HG02938 (cell line): ENCODE measurements at regions not wholly inside any gene's neighbourhood (a gene's known extent, or its start where the extent isn't known, plus 50 kb on each side); places are given as distances from the start of the nearest gene placed in this dataset.

ENCODE experiments used
- ATAC-seq: cut with Tn5 transposase; IDR thresholded peaks from one replicate; pipeline ENCODE4 v1.9.1; 2021; ENCODE audit warnings: mild to moderate bottlenecking, moderate library complexity; ENCODE audit not compliant: unreplicated experiment

GRCh38 chr6:163663575-163663974 lies 249.1 kb downstream of the QKI start:
- ATAC-seq, result no peak

- ATAC-seq, result no peak
Observed at GRCh38 chr6:163662604-163663225, 248.2 kb downstream of the QKI start.

- peak; percentile 95 for ATAC-seq
Observed at GRCh38 chr6:163661272-163661671, 246.8 kb downstream of the QKI start.

GRCh38 chr6:163659803-163660202 lies 245.3 kb downstream of the QKI start:
- no peak for ATAC-seq

- peak; percentile 56 for ATAC-seq
Observed at GRCh38 chr6:163655217-163656121, 241.0 kb downstream of the QKI start.

- ATAC-seq, result no peak
Observed at GRCh38 chr6:163651915-163652668, 237.6 kb downstream of the QKI start.

GRCh38 chr6:163651426-163651825 lies 236.9 kb downstream of the QKI start:
- no peak for ATAC-seq

- ATAC-seq, result no peak
Observed at GRCh38 chr6:163648868-163649267, 234.3 kb downstream of the QKI start.

- ATAC-seq, result no peak
Observed at GRCh38 chr6:163647624-163648023, 233.1 kb downstream of the QKI start.

- ATAC-seq, result no peak
Observed at GRCh38 chr6:163646866-163647265, 232.3 kb downstream of the QKI start.

GRCh38 chr6:163646133-163646532 lies 231.6 kb downstream of the QKI start:
- ATAC-seq, result no peak

GRCh38 chr6:163645560-163645959 lies 231.0 kb downstream of the QKI start:
- ATAC-seq, result no peak

GRCh38 chr6:163643866-163644265 lies 229.3 kb downstream of the QKI start:
- no peak for ATAC-seq

GRCh38 chr6:163641706-163642105 lies 227.2 kb downstream of the QKI start:
- ATAC-seq, result no peak

- ATAC-seq, result no peak
Observed at GRCh38 chr6:163640641-163641040, 226.1 kb downstream of the QKI start.

GRCh38 chr6:163637524-163637923 lies 223.0 kb downstream of the QKI start:
- ATAC-seq, result peak; percentile 81

- ATAC-seq, result no peak
Observed at GRCh38 chr6:163635731-163636364, 221.3 kb downstream of the QKI start.

GRCh38 chr6:163635315-163635714 lies 220.8 kb downstream of the QKI start:
- no peak for ATAC-seq

- no peak for ATAC-seq
Observed at GRCh38 chr6:163634211-163635171, 220.0 kb downstream of the QKI start.

- no peak for ATAC-seq
Observed at GRCh38 chr6:163630991-163631390, 216.5 kb downstream of the QKI start.
